HG02943 (cell line): ENCODE measurements at regions not wholly inside any gene's neighbourhood (a gene's known extent, or its start where the extent isn't known, plus 50 kb on each side); places are given as distances from the start of the nearest gene placed in this dataset.

Experiments used
- ATAC-seq: cut with Tn5 transposase; IDR thresholded peaks from one replicate; pipeline ENCODE4 v1.9.1; 2021; ENCODE audit warnings: mild to moderate bottlenecking, low read depth, moderate library complexity; ENCODE audit not compliant: unreplicated experiment

GRCh38 chr3:23002836-23003732 is 200.0 kb upstream of the UBE2E2 start:
- no peak for ATAC-seq

- no peak for ATAC-seq
Measured at GRCh38 chr3:23003733-23004046, 199.4 kb upstream of the UBE2E2 start.

- no peak for ATAC-seq
Measured at GRCh38 chr3:23004971-23005370, 198.2 kb upstream of the UBE2E2 start.

- ATAC-seq = no peak
Measured at GRCh38 chr3:23017801-23018200, 185.3 kb upstream of the UBE2E2 start.

- ATAC-seq = no peak
Measured at GRCh38 chr3:23019596-23020300, 183.4 kb upstream of the UBE2E2 start.

- no peak for ATAC-seq
Measured at GRCh38 chr3:23028294-23028693, 174.8 kb upstream of the UBE2E2 start.

GRCh38 chr3:23029001-23029400 is 174.1 kb upstream of the UBE2E2 start:
- no peak for ATAC-seq

GRCh38 chr3:23035927-23036640 is 167.0 kb upstream of the UBE2E2 start:
- no peak for ATAC-seq

- ATAC-seq = no peak
Measured at GRCh38 chr3:23036728-23037127, 166.4 kb upstream of the UBE2E2 start.

GRCh38 chr3:23038471-23038870 is 164.7 kb upstream of the UBE2E2 start:
- ATAC-seq = no peak

- no peak for ATAC-seq
Measured at GRCh38 chr3:23041918-23042696, 161.0 kb upstream of the UBE2E2 start.

GRCh38 chr3:23044463-23044862 is 158.7 kb upstream of the UBE2E2 start:
- ATAC-seq = no peak

GRCh38 chr3:23046536-23046935 is 156.6 kb upstream of the UBE2E2 start:
- no peak for ATAC-seq

GRCh38 chr3:23051240-23052140 is 151.6 kb upstream of the UBE2E2 start:
- no peak for ATAC-seq

- no peak for ATAC-seq
Measured at GRCh38 chr3:23052208-23052607, 150.9 kb upstream of the UBE2E2 start.

GRCh38 chr3:23052620-23053019 is 150.5 kb upstream of the UBE2E2 start:
- no peak for ATAC-seq

GRCh38 chr3:23055733-23056376 is 147.3 kb upstream of the UBE2E2 start:
- no peak for ATAC-seq

GRCh38 chr3:23062582-23062981 is 140.5 kb upstream of the UBE2E2 start:
- no peak for ATAC-seq

GRCh38 chr3:23062982-23063381 is 140.1 kb upstream of the UBE2E2 start:
- no peak for ATAC-seq
